ENCODE measurements at regions not wholly inside any gene's neighbourhood (a gene's known extent, or its start where the extent isn't known, plus 50 kb on each side); places are given as distances from the start of the nearest gene placed in this dataset.

- Histone ChIP-seq H3K27ac (no peak overlapping the region), H3K27me3 (no peaks in the 10 kb centered on the region), H3K36me3 (peaks cover 8% of the 10 kb centered on the region; the same call in 1 of the 2 replicates), H3K4me1 (peaks cover 27% of the 10 kb centered on the region), H3K9me3 (replicated peaks) (no peaks in the 10 kb centered on the region), H3K4me3 (no peak overlapping the region)
- DNase-seq: no peak
Measured at GRCh38 chr7:130891254-130892094, 157.5 kb upstream of the KLF14 start.

GRCh38 chr7:130893441-130893894, 159.5 kb upstream of the KLF14 start:
- no peaks in the 10 kb centered on the region for H3K27me3 ChIP-seq
- H3K9me3 ChIP-seq (replicated peaks): no peaks in the 10 kb centered on the region
- H3K4me3 ChIP-seq: no peak overlapping the region
- peaks cover 14% of the 10 kb centered on the region for H3K4me1 ChIP-seq
- DNase-seq: no peak
- H3K36me3 ChIP-seq: peaks cover 8% of the 10 kb centered on the region; the same call in 1 of the 2 replicates
- no peak overlapping the region for H3K27ac ChIP-seq

GRCh38 chr7:130894146-130894908, 160.3 kb upstream of the KLF14 start:
- DNase-seq: peak; percentile 64 to 67
- Histone ChIP-seq H3K4me1 (peaks cover 14% of the 10 kb centered on the region), H3K36me3 (peaks cover 11% of the 10 kb centered on the region; the same call in 1 of the 2 replicates), H3K9me3 (replicated peaks) (no peaks in the 10 kb centered on the region), H3K27me3 (no peaks in the 10 kb centered on the region), H3K4me3 (no peak overlapping the region), H3K27ac (no peak overlapping the region)

- Histone ChIP-seq H3K4me1 (peaks cover 14% of the 10 kb centered on the region), H3K27ac (no peak overlapping the region), H3K9me3 (replicated peaks) (no peaks in the 10 kb centered on the region), H3K4me3 (no peak overlapping the region), H3K36me3 (peaks cover 11% of the 10 kb centered on the region; the same call in 1 of the 2 replicates), H3K27me3 (no peaks in the 10 kb centered on the region)
- no peak for DNase-seq
Measured at GRCh38 chr7:130894909-130895750, 161.1 kb upstream of the KLF14 start.

GRCh38 chr7:130896051-130896881, 162.3 kb upstream of the KLF14 start:
- H3K27me3 ChIP-seq: no peaks in the 10 kb centered on the region
- DNase-seq: no peak
- H3K27ac ChIP-seq: no peak overlapping the region
- no peak overlapping the region for H3K4me3 ChIP-seq
- peaks cover 11% of the 10 kb centered on the region; the same call in 1 of the 2 replicates for H3K36me3 ChIP-seq
- no peaks in the 10 kb centered on the region for H3K9me3 ChIP-seq (replicated peaks)
- H3K4me1 ChIP-seq: peaks cover 14% of the 10 kb centered on the region

GRCh38 chr7:130896898-130897514, 163.0 kb upstream of the KLF14 start:
- H3K36me3 ChIP-seq: peaks cover 11% of the 10 kb centered on the region; the same call in 1 of the 2 replicates
- no peaks in the 10 kb centered on the region for H3K27me3 ChIP-seq
- H3K27ac ChIP-seq: no peak overlapping the region
- no peak overlapping the region for H3K4me3 ChIP-seq
- H3K9me3 ChIP-seq (replicated peaks): no peaks in the 10 kb centered on the region
- peak; percentile 60 to 73 for DNase-seq
- peaks cover 14% of the 10 kb centered on the region for H3K4me1 ChIP-seq

GRCh38 chr7:130897515-130898419, 163.8 kb upstream of the KLF14 start:
- peaks cover 14% of the 10 kb centered on the region for H3K4me1 ChIP-seq

GRCh38 chr7:130899071-130899560, 165.1 kb upstream of the KLF14 start:
- H3K4me3 ChIP-seq: no peak overlapping the region
- peaks cover 13% of the 10 kb centered on the region for H3K4me1 ChIP-seq
- no peak overlapping the region for H3K27ac ChIP-seq
- no peaks in the 10 kb centered on the region for H3K9me3 ChIP-seq (replicated peaks)
- H3K36me3 ChIP-seq: peaks cover 11% of the 10 kb centered on the region
- no peak for DNase-seq
- H3K27me3 ChIP-seq: no peaks in the 10 kb centered on the region

More at GRCh38 chr7:130897515-130898419, 163.8 kb upstream of the KLF14 start:
- Histone ChIP-seq H3K9me3 (replicated peaks) (no peaks in the 10 kb centered on the region), H3K27me3 (no peaks in the 10 kb centered on the region), H3K27ac (no peak overlapping the region), H3K4me3 (no peak overlapping the region), H3K36me3 (peaks cover 11% of the 10 kb centered on the region)
- DNase-seq: no peak

- H3K9me3 ChIP-seq (replicated peaks): no peaks in the 10 kb centered on the region
- peaks cover 8% of the 10 kb centered on the region for H3K4me1 ChIP-seq
- no peak overlapping the region for H3K4me3 ChIP-seq
- no peaks in the 10 kb centered on the region for H3K27me3 ChIP-seq
- no peak overlapping the region for H3K27ac ChIP-seq
- H3K36me3 ChIP-seq: peaks cover 11% of the 10 kb centered on the region
- no peak for DNase-seq
Measured at GRCh38 chr7:130899638-130900401, 165.8 kb upstream of the KLF14 start.

GRCh38 chr7:130900471-130901076, 166.6 kb upstream of the KLF14 start:
- H3K4me1 ChIP-seq: peaks cover 8% of the 10 kb centered on the region
- H3K36me3 ChIP-seq: peaks cover 11% of the 10 kb centered on the region
- no peak overlapping the region for H3K27ac ChIP-seq
- H3K9me3 ChIP-seq (replicated peaks): no peaks in the 10 kb centered on the region
- DNase-seq: no peak
- H3K27me3 ChIP-seq: no peaks in the 10 kb centered on the region
- no peak overlapping the region for H3K4me3 ChIP-seq

GRCh38 chr7:130901209-130901783, 167.3 kb upstream of the KLF14 start:
- H3K4me1 ChIP-seq: peaks cover 10% of the 10 kb centered on the region
- H3K4me3 ChIP-seq: no peak overlapping the region
- H3K9me3 ChIP-seq (replicated peaks): no peaks in the 10 kb centered on the region
- H3K27ac ChIP-seq: no peak overlapping the region
- no peaks in the 10 kb centered on the region for H3K27me3 ChIP-seq
- peaks cover 5% of the 10 kb centered on the region for H3K36me3 ChIP-seq
- DNase-seq: no peak

All from SJCRH30 (cell line).